Muscle of back (tissue), 3 donors: ENCODE measurements at regions not wholly inside any gene's neighbourhood (a gene's known extent, or its start where the extent isn't known, plus 50 kb on each side); places are given as distances from the start of the nearest gene placed in this dataset.
"Not testable (repeated sequence)": the region's sequence is repeated elsewhere in the genome, so short reads cannot be mapped to it uniquely, and the experiment has no call there.

Source experiments
- DNase-seq, 3 donors: peaks; one replicate each; pipeline versions ENCODE4 v3.0.0 to v3.0.0-alpha.2; 2013

DNA sequence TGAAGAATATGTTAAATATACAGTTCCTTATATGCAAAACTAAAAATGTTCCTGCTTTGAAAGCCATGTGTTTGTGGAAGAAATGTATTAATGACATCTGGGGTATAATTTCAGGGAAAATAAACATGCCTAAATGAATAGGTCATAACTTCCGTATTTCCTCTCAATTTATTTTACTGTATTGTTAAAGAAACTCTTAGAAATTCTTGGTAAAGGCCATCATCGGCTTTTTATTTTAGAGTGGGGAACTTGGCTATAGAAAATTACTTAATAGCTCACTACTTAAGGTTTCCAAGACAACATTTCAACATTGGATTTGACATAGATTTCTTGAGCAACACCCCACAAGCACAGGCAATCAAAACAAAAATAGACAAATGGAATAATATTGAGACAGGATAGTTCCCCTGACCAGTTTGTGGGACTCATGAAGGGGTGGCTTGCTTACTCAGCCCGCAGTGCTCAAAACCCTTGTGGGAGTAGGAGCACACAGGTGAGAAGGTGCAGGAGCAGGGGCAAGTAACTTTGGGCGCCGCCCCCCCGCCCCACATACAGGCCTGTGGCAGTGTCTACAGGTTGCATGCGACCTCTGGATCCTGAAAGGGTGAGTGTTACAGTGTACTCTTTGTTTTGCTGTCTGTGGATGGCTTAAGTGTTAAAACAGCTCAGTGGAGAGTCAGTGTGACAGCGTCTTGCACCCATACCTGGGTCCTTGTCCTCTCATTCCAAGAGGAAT lies 891.4 kb upstream of the C9orf72 start:
- peak in 2 of 3 donors; percentile 34 for DNase-seq

GRCh38 chr9:28471261-28471660 lies 898.0 kb upstream of the C9orf72 start:
- DNase-seq, result no peak

DNA sequence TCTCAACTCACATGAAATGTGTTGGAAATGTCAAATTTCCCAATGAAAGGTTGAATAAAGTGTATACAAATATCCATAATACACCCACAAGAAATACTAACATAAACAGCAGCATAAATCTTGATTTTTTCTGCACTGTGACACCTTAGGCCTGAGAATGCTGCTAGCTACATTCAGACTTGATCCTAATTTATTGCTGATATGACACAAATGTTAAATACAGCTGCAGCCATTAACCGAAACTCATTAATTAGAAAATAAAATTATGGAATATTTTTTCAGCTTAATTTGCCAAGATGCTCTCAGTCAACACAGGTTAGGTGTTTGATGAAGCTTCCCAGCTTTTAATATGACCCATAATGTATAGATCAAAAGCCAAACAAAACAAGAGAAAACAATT lies 914.3 kb upstream of the C9orf72 start:
- no peak for DNase-seq

DNA sequence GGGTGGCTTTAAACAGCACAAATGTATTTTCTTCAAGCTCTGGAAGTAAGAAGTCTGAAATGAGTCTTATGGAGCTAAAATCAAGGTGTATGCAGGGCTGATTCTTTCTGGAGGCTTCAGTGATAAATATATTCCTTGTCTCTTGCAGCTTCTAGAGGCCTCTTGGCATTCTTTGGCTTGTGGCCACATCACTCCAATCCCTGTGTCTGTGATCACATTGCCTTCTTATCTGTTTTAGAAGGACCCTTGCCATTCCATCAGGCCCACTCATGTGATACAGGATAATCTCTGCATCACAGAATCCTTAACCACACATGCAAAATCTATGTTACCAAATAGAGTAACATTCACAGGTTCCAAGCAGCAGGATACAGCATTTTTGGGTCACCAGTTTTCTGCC lies 917.8 kb upstream of the C9orf72 start:
- no peak for DNase-seq

- not testable (repeated sequence) for DNase-seq
These were observed 924.9 kb upstream of the C9orf72 start for GRCh38 chr9:28498168-28498567.

- DNase-seq, result no peak
These were observed 928.9 kb upstream of the C9orf72 start for GRCh38 chr9:28502189-28502588.

- DNase-seq, result no peak
These were observed 929.5 kb upstream of the C9orf72 start for GRCh38 chr9:28502741-28503140.

DNA sequence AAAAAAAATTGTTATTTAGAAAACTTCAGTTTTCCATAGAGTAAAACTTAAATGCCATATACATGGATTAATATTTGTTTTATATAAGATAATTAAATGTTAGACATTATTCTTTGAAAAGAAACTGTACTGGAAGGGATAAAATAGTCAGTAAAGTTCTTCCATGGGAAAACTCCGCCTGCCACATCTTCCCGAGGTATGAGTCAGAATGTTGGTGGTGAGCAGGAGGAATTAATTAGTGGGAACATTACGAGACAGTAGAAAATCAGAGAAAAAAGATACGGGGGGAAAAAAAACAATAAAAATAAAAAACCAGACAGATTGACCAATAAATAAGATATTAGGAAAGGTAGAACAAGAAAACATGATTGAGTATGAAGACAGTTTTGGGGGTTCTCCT lies 930.3 kb upstream of the C9orf72 start:
- DNase-seq, result peak in 1 of 3 donors; percentile 1

DNA sequence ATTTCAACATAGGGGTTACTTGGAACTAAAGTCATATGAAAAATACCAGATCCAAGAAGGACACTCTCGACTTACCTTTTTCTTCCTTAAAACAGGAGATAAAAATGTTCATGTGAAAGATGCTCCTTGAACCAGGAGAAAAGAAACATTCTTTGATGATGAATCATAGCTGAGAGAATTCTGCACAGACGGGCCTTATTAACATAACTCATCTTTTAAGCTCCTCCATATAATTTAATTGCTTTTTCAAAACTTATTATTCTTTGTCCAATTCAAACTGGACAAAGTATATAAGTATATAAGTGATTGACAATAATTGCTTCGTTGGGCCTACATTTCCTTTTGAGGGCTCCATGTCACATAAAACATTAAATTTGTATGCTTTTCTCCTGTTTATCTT lies 945.2 kb upstream of the C9orf72 start:
- DNase-seq, result no peak

- not testable (repeated sequence) for DNase-seq
These were observed 951.0 kb upstream of the C9orf72 start for GRCh38 chr9:28524309-28524708.

- no peak for DNase-seq
These were observed 954.8 kb upstream of the C9orf72 start for GRCh38 chr9:28528049-28528448.

- no peak for DNase-seq
These were observed 964.9 kb upstream of the C9orf72 start for GRCh38 chr9:28538132-28538531.

GRCh38 chr9:28539434-28540070 lies 966.3 kb upstream of the C9orf72 start:
- no peak for DNase-seq

DNA sequence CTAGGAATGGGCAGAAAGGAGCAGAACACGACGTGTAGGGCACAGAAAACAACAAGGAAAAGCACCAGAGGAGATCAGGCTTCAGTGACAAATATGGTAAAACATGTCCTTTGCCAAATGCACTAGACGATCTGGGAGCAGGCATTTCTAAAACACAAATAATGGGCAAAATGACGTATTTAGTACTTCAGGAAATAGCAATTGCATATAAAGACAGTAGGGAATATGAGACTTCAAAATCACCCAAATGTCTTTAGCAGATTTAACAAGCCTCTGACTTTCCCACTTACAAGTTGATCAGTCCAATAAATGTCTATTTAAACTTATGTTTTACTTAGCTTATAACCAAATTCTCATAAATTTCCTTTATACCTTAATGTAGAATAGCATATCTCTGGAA lies 969.6 kb upstream of the C9orf72 start:
- DNase-seq, result peak in 1 of 3 donors; percentile 30

GRCh38 chr9:28547527-28547926 lies 974.2 kb upstream of the C9orf72 start:
- peak in 2 of 3 donors; percentile 30 to 44 for DNase-seq

- DNase-seq, result peak; percentile 26 to 64 (median 33)
These were observed 990.1 kb upstream of the C9orf72 start for GRCh38 chr9:28563291-28563934.

DNA sequence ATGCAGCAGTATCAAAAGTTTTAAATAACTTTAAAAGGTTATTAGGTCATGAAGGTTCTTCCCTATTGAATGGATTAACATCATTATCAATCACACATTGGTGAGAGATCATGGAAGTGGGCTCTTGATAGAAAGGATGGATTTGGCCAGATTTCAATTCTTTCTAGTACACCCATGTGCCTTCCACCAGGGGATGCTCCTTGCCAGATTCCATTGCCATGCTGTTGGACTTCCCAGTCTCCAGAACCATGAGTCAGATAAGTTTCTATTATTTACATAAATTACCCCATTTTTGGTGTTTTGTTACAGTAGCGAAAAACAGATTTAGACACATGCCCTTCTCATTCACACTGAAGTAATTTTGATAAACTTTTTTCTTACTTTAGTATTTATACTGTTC lies 1010.6 kb upstream of the C9orf72 start:
- no peak for DNase-seq

GRCh38 chr9:28584542-28584941 lies 1011.3 kb upstream of the C9orf72 start:
- no peak for DNase-seq

GRCh38 chr9:28587052-28587451 lies 1013.8 kb upstream of the C9orf72 start:
- no peak for DNase-seq

GRCh38 chr9:28598408-28598807 lies 1025.1 kb upstream of the C9orf72 start:
- peak; percentile 59 to 73 (median 62) for DNase-seq

- no peak for DNase-seq
These were observed 1026.9 kb upstream of the C9orf72 start for GRCh38 chr9:28600226-28600625.

- DNase-seq, result peak in 1 of 3 donors; percentile 25
These were observed 1034.6 kb upstream of the C9orf72 start for GRCh38 chr9:28607843-28608242.

- no peak for DNase-seq
These were observed 1037.1 kb upstream of the C9orf72 start for GRCh38 chr9:28610339-28610738.
